K562 (cell line): ENCODE measurements at regions not wholly inside any gene's neighbourhood (a gene's known extent, or its start where the extent isn't known, plus 50 kb on each side); places are given as distances from the start of the nearest gene placed in this dataset.

Experiments used
- ATAC-seq: fragments of 200-7000 bp; cut with Tn5 transposase; 3 replicates; pipeline ENCODE4 v1.9.1; 2020; ENCODE audit warnings: moderate library complexity
- BruUV-seq: library from RNA; stranded (reverse); fragments of 400-500 nt; replicated peaks from 2 replicates; lab custom pipeline; 2021; lab: Mats Ljungman, UMichigan
- CTCF ChIA-PET: fragments of 300-600 bp; formaldehyde crosslinking; extraction: SDS; loops from one replicate; lab custom pipeline; 2021; ENCODE audit warnings: low intra/inter-chr PET ratio; lab: Yijun Ruan, JAX
- POLR2A ChIA-PET: fragments of 300-600, 350-650 bp; sonication (Branson Sonifier 250); formaldehyde crosslinking; extraction: SDS; loops from one replicate; lab custom pipeline; 2021; ENCODE audit warnings: antibody characterized with exemption, inconsistent platforms; lab: Yijun Ruan, JAX
- DNase-seq, 4 experiments: peaks; one replicate each; pipeline versions ENCODE4 v3.0.0 to v3.0.0-alpha.2; 2011 to 2018; ENCODE audit warnings: low spot score in 3 of 4, mixed read lengths in 3 of 4; ENCODE audit errors: extremely low read depth in 1 of 4
- FAIRE-seq: peaks from 2 replicates; lab custom pipeline; 2011; peaks lifted over from hg19 to GRCh38; lab: Jason Lieb, UNC
- H2AFZ ChIP-seq: 2 replicates; pipeline ENCODE4 v1.6.0; 2011; ENCODE audit warnings: low read depth, low read length, control low read depth, inconsistent platforms
- H3K27ac ChIP-seq: fragments of 200-600 bp; 3 replicates; pipeline ENCODE4 v1.8.0; 2011; ENCODE audit warnings: low read depth, mild to moderate bottlenecking, control low read depth, inconsistent platforms, low read length, moderate library complexity, mixed read lengths; ENCODE audit errors: extremely low read depth
- H3K27me3 ChIP-seq, 2 experiments: fragments of 300-600 bp in 1 of 2; 2 replicates in 1 of 2; 3 replicates in 1 of 2; pipeline versions ENCODE4 v1.6.0 to v1.8.0; 2011; ENCODE audit warnings: inconsistent platforms in 2 of 2, low read length in 2 of 2, mild to moderate bottlenecking in 1 of 2, mixed read lengths in 1 of 2, moderate library complexity in 1 of 2; ENCODE audit not compliant: control insufficient read depth in 2 of 2, insufficient read depth in 2 of 2
- H3K36me3 ChIP-seq: fragments of 300-600 bp; 3 replicates; pipeline ENCODE4 v1.8.0; 2011; ENCODE audit warnings: mild to moderate bottlenecking, low read length, inconsistent platforms; ENCODE audit not compliant: control insufficient read depth, insufficient read depth
- H3K4me1 ChIP-seq, 2 experiments: fragments of 200-600 bp in 1 of 2; replicated peaks in 1 of 2; 2 replicates in 1 of 2; 3 replicates in 1 of 2; pipeline versions ENCODE4 v1.5.1 to v1.8.0; 2011; ENCODE audit warnings: inconsistent platforms in 2 of 2, low read length in 2 of 2, mild to moderate bottlenecking in 1 of 2, mixed read lengths in 1 of 2, moderate library complexity in 1 of 2; ENCODE audit not compliant: control insufficient read depth in 2 of 2, insufficient read depth in 2 of 2
- H3K4me2 ChIP-seq: 2 replicates; pipeline ENCODE4 v1.6.1; 2011; ENCODE audit warnings: low read length, control low read depth, inconsistent platforms, mixed read lengths; ENCODE audit not compliant: insufficient read depth
- H3K4me3 ChIP-seq: fragments of 200-600 bp; sonication (generic), shearing (Covaris generic); 2 replicates; pipeline ENCODE4 v1.5.1; 2016; ENCODE audit warnings: control low read depth, inconsistent platforms
- H3K79me2 ChIP-seq: fragments of 200-600 bp; 3 replicates; pipeline ENCODE4 v1.8.0; 2011; ENCODE audit warnings: low read length, inconsistent platforms; ENCODE audit not compliant: control insufficient read depth, insufficient read depth
- H3K9ac ChIP-seq, 2 experiments: 2 replicates each; pipeline versions ENCODE4 v1.6.0 to v1.6.1; 2011; ENCODE audit warnings: low read depth in 2 of 2, low read length in 2 of 2, control low read depth in 1 of 2, inconsistent platforms in 1 of 2, mild to moderate bottlenecking in 1 of 2, mixed read lengths in 1 of 2; ENCODE audit not compliant: insufficient read depth in 1 of 2
- H3K9me1 ChIP-seq: one replicate; pipeline ENCODE4 v1.6.0; 2011; ENCODE audit warnings: inconsistent platforms, mild to moderate bottlenecking, low read length, moderate library complexity; ENCODE audit not compliant: control insufficient read depth, insufficient read depth
- H3K9me3 ChIP-seq: replicated peaks from 2 replicates; pipeline ENCODE4 v1.5.1; 2011; ENCODE audit warnings: low read depth, low read length, inconsistent platforms; ENCODE audit not compliant: control insufficient read depth, insufficient read depth
- H4K20me1 ChIP-seq: replicated peaks from 2 replicates; pipeline ENCODE4 v1.6.1; 2011; ENCODE audit warnings: low read length, inconsistent platforms, mixed read lengths; ENCODE audit not compliant: control insufficient read depth, insufficient read depth
- ARID4B ChIP-seq: sonication (generic); formaldehyde crosslinking; IDR thresholded peaks from 2 replicates; pipeline ENCODE4 v1.8.0; 2022; ENCODE audit warnings: mild to moderate bottlenecking, missing genetic modification reagents
- NR2C1 ChIP-seq, 2 experiments: fragments of 450-650 bp; IDR thresholded peaks; 2 replicates each; pipeline ENCODE4 v1.6.1; 2017; ENCODE audit warnings: mild to moderate bottlenecking in 2 of 2, antibody characterized with exemption in 1 of 2, inconsistent platforms in 1 of 2, missing compliant biosample characterization in 1 of 2, missing genetic modification characterization in 1 of 2
- PHB2 ChIP-seq: fragments of 450-650 bp; IDR thresholded peaks from 2 replicates; pipeline ENCODE4 v1.6.1; 2017; ENCODE audit warnings: low read depth
- RBM22 ChIP-seq: fragments of 200-400 bp; formaldehyde crosslinking; IDR thresholded peaks from 2 replicates; pipeline ENCODE4 v1.6.1; 2018; ENCODE audit warnings: low read length, low read depth; ENCODE audit not compliant: poor library complexity, severe bottlenecking
- RREB1 ChIP-seq: fragments of 250-450 bp; sonication (Bioruptor Pico); IDR thresholded peaks from 2 replicates; pipeline ENCODE4 v1.4.0; 2020
- SREBF1 ChIP-seq: fragments of 150-350 bp; IDR thresholded peaks from 2 replicates; pipeline ENCODE4 v1.6.1; 2014; ENCODE audit warnings: antibody characterized with exemption, low read depth, low read length, borderline replicate concordance
- TEAD1 ChIP-seq, 2 experiments: fragments of 450-650 bp in 1 of 2; sonication (generic) in 1 of 2; formaldehyde crosslinking; IDR thresholded peaks; 2 replicates each; pipeline versions ENCODE4 v1.4.0 to v1.8.0; 2020 to 2022; ENCODE audit warnings: mild to moderate bottlenecking in 2 of 2, missing genetic modification reagents in 1 of 2
- YBX1 ChIP-seq: fragments of 450-650 bp; IDR thresholded peaks from 2 replicates; pipeline ENCODE4 v1.7.1; 2016; ENCODE audit warnings: mild to moderate bottlenecking
- ZBTB34 ChIP-seq: fragments of 250-450 bp; sonication (Bioruptor Pico); IDR thresholded peaks from 2 replicates; pipeline ENCODE4 v1.8.0; 2021; ENCODE audit warnings: mild to moderate bottlenecking, moderate library complexity
- ZC3H8 ChIP-seq: fragments of 450-650 bp; IDR thresholded peaks from 2 replicates; pipeline ENCODE4 v1.6.1; 2017
- ZNF282 ChIP-seq: sonication (generic); formaldehyde crosslinking; IDR thresholded peaks from 2 replicates; pipeline ENCODE4 v1.8.1; 2023; ENCODE audit warnings: missing genetic modification reagents
- ZNF444 ChIP-seq: fragments of 250-450 bp; sonication (Bioruptor Pico); IDR thresholded peaks from 2 replicates; pipeline ENCODE4 v1.4.0; 2020; ENCODE audit warnings: mild to moderate bottlenecking, moderate library complexity
- WGBS: fragments of 100-300 bp; shearing (Covaris generic); methylation state at CpG from one replicate; pipeline ENCODE4 v1.1.6; 2016; ENCODE audit warnings: low coverage, mixed read lengths; ENCODE audit not compliant: insufficient coverage; ENCODE audit errors: missing lambda C conversion rate; 5-methylcytosine and 5-hydroxymethylcytosine counted together
- in situ Hi-C: fragments of 300-500 bp; cut with MboI; formaldehyde crosslinking; loops from 4 replicates; pipeline ENCODE4 v1.15.0; 2018; ENCODE audit warnings: inconsistent platforms, mixed read lengths
- intact Hi-C: fragments of 100-400 bp; cut with micrococcal nuclease; formaldehyde crosslinking; loops from 2 replicates; pipeline ENCODE4 v1.14.2; 2022

- no peak for ATAC-seq
- no peak for DNase-seq
- no peaks in the 10 kb centered on the region for H3K4me1 ChIP-seq
- WGBS, result 0% methylated on average over 9 of the region's 9 CpGs
- intact Hi-C loops, result no loop called here
- H3K9me1 ChIP-seq, result no peaks in the 10 kb centered on the region
- H3K4me3 ChIP-seq, result no peak overlapping the region
- H3K79me2 ChIP-seq, result no peaks in the 10 kb centered on the region
- ChIA-PET POLR2A (no interaction called here), CTCF (interaction anchor here (0.7 to 0.9 kb wide), 2 partner anchors 10 to 476 kb away, joined by 3 read pairs; no protein-coding TSS in a partner anchor)
- H3K36me3 ChIP-seq, result no peaks in the 10 kb centered on the region
- BruUV-seq, result no TSS peak
- H3K4me2 ChIP-seq, result no peak overlapping the region
- no peak overlapping the region for H3K27ac ChIP-seq
- in situ Hi-C loops, result no loop called here
- H2AFZ ChIP-seq, result no peak overlapping the region
- no peak for FAIRE-seq
- H3K9me3 ChIP-seq, result no peaks in the 10 kb centered on the region; the same call in 1 of the 2 replicates
- peaks cover 3 to 8% of the 10 kb centered on the region in 2 experiments; a peak in 3 of 5 replicates for H3K27me3 ChIP-seq
- no peaks in the 10 kb centered on the region for H4K20me1 ChIP-seq
- no peak overlapping the region for H3K9ac ChIP-seq
- no peak for TF ChIP-seq TEAD1 (CRISPR knock-in tag; IDR thresholded peaks at IDR 0.05)
- no peak for TF ChIP-seq PHB2
- no peak for TF ChIP-seq RBM22
- no peak for TF ChIP-seq ZNF444
- TF ChIP-seq SREBF1, result no peak
- no peak for TF ChIP-seq ZC3H8
- no peak for TF ChIP-seq RREB1 (CRISPR knock-in tag)
- TF ChIP-seq ZBTB34 (CRISPR knock-in tag), result no peak
- no peak for TF ChIP-seq NR2C1 (IDR thresholded peaks at IDR 0.05)
- TF ChIP-seq NR2C1 (tag; IDR thresholded peaks at IDR 0.05), result no peak
- no peak for TF ChIP-seq ZNF282
- TF ChIP-seq ARID4B (CRISPR knock-in tag), result no peak
- TF ChIP-seq YBX1, result no peak
These were observed 622.8 kb downstream of the PTPRU start for GRCh38 chr1:29859126-29859525.
